SK-N-SH (cell line): ENCODE measurements at regions not wholly inside any gene's neighbourhood (a gene's known extent, or its start where the extent isn't known, plus 50 kb on each side); places are given as distances from the start of the nearest gene placed in this dataset.

Experiments used
- CTCF ChIA-PET: fragments of 300-600, 350-600 bp; formaldehyde crosslinking; extraction: SDS; loops from one replicate; lab custom pipeline; 2021; lab: Yijun Ruan, JAX
- POLR2A ChIA-PET: fragments of 350-600 bp; sonication (Branson Sonifier 250); formaldehyde crosslinking; extraction: SDS; loops from one replicate; lab custom pipeline; 2020; ENCODE audit warnings: antibody characterized with exemption, inconsistent platforms; lab: Yijun Ruan, JAX
- DNase-seq: peaks from one replicate; pipeline ENCODE4 v3.0.0; 2012
- H2AFZ ChIP-seq: fragments of 200-600 bp; sonication (generic); 2 replicates; pipeline ENCODE4 v1.8.1; 2016; ENCODE audit warnings: antibody characterized with exemption, mild to moderate bottlenecking, low read depth
- H3F3A ChIP-seq: fragments of 200-600 bp; sonication (generic); replicated peaks from 2 replicates; pipeline ENCODE3; 2016; ENCODE audit warnings: antibody characterized with exemption, mild to moderate bottlenecking; ENCODE audit not compliant: insufficient read depth
- H3K27ac ChIP-seq, 2 experiments: fragments of 200-500 bp in 1 of 2; fragments of 200-600 bp in 1 of 2; sonication (Bioruptor generic) in 1 of 2; sonication (generic), shearing (Covaris generic) in 1 of 2; 2 replicates each; pipeline versions ENCODE4 v1.5.1 to v1.6.1; 2014 to 2016; ENCODE audit warnings: low read depth in 2 of 2, inconsistent platforms in 1 of 2, low read length in 1 of 2, mild to moderate bottlenecking in 1 of 2, mixed read lengths in 1 of 2
- H3K27me3 ChIP-seq: fragments of 200-600 bp; sonication (generic), shearing (Covaris generic); 2 replicates; pipeline ENCODE4 v1.6.1; 2016; ENCODE audit warnings: mixed run types; ENCODE audit not compliant: insufficient read depth
- H3K36me3 ChIP-seq, 2 experiments: fragments of 200-500 bp in 1 of 2; fragments of 200-600 bp in 1 of 2; sonication (Bioruptor generic) in 1 of 2; sonication (generic) in 1 of 2; replicated peaks in 1 of 2; 2 replicates each; pipeline versions ENCODE3 to v1.5.1; 2014 to 2016; ENCODE audit warnings: low read length in 1 of 2, mild to moderate bottlenecking in 1 of 2; ENCODE audit not compliant: insufficient read depth in 2 of 2, control insufficient read depth in 1 of 2
- H3K4me1 ChIP-seq, 2 experiments: fragments of 200-500 bp in 1 of 2; fragments of 200-600 bp in 1 of 2; sonication (Bioruptor generic) in 1 of 2; sonication (generic), shearing (Covaris generic) in 1 of 2; 2 replicates each; pipeline versions ENCODE4 v1.5.1 to v1.6.1; 2014 to 2016; ENCODE audit warnings: low read depth in 1 of 2, low read length in 1 of 2, mixed run types in 1 of 2; ENCODE audit not compliant: insufficient read depth in 2 of 2, control insufficient read depth in 1 of 2
- H3K4me2 ChIP-seq: fragments of 200-600 bp; sonication (generic), shearing (Covaris generic); 2 replicates; pipeline ENCODE4 v1.6.1; 2017; ENCODE audit warnings: mixed run types
- H3K4me3 ChIP-seq, 2 experiments: fragments of 200-500 bp in 1 of 2; fragments of 200-600 bp in 1 of 2; sonication (Bioruptor generic) in 1 of 2; sonication (generic), shearing (Covaris generic) in 1 of 2; 2 replicates each; pipeline versions ENCODE4 v1.5.1 to v1.8.1; 2014 to 2016; ENCODE audit warnings: low read depth in 2 of 2, inconsistent platforms in 1 of 2, low read length in 1 of 2, mild to moderate bottlenecking in 1 of 2, mixed read lengths in 1 of 2, moderate library complexity in 1 of 2
- H3K79me2 ChIP-seq: fragments of 200-600 bp; sonication (generic); 2 replicates; pipeline ENCODE4 v1.8.1; 2017; ENCODE audit warnings: mild to moderate bottlenecking; ENCODE audit not compliant: insufficient read depth
- H3K9ac ChIP-seq: fragments of 200-600 bp; sonication (generic); 2 replicates; pipeline ENCODE4 v1.6.1; 2017; ENCODE audit warnings: mixed run types
- H3K9me2 ChIP-seq: fragments of 200-600 bp; sonication (generic); 2 replicates; pipeline ENCODE4 v1.6.1; 2017; ENCODE audit warnings: mixed run types
- H3K9me3 ChIP-seq: fragments of 200-600 bp; sonication (generic); 2 replicates; pipeline ENCODE4 v1.6.1; 2017; ENCODE audit warnings: mixed run types, mild to moderate bottlenecking, moderate library complexity
- H4K20me1 ChIP-seq: fragments of 200-600 bp; sonication (generic); 2 replicates; pipeline ENCODE4 v1.6.1; 2017; ENCODE audit warnings: mild to moderate bottlenecking, mixed run types; ENCODE audit not compliant: insufficient read depth
- CHD2 ChIP-seq: fragments of 150-350 bp; IDR thresholded peaks from 2 replicates; pipeline ENCODE4 v1.6.1; 2018; ENCODE audit warnings: low read length; ENCODE audit not compliant: partially characterized antibody
- ELF1 ChIP-seq: IDR thresholded peaks from 2 replicates; pipeline ENCODE4 v1.4.0; 2012
- EP300 ChIP-seq, 2 experiments: IDR thresholded peaks; 2 replicates each; pipeline versions ENCODE4 v1.4.0 to v1.6.1; 2012; ENCODE audit warnings: borderline replicate concordance in 1 of 2, low read depth in 1 of 2, low read length in 1 of 2
- FOSL2 ChIP-seq: IDR thresholded peaks from 2 replicates; pipeline ENCODE4 v1.4.0; 2012; ENCODE audit warnings: low read depth, mild to moderate bottlenecking, moderate library complexity, borderline replicate concordance
- FOXM1 ChIP-seq: IDR thresholded peaks from 2 replicates; pipeline ENCODE4 v1.4.0; 2012; ENCODE audit warnings: low read depth, mild to moderate bottlenecking
- GABPA ChIP-seq: IDR thresholded peaks from 2 replicates; pipeline ENCODE4 v1.4.0; 2012; ENCODE audit warnings: low read depth, mild to moderate bottlenecking
- IRF3 ChIP-seq: fragments of 150-350 bp; IDR thresholded peaks from 2 replicates; pipeline ENCODE4 v1.6.1; 2016; ENCODE audit warnings: mild to moderate bottlenecking, low read depth, low read length
- MAX ChIP-seq: IDR thresholded peaks from 2 replicates; pipeline ENCODE4 v1.4.0; 2012; ENCODE audit warnings: low read depth
- MXI1 ChIP-seq: IDR thresholded peaks from 2 replicates; pipeline ENCODE4 v1.6.1; 2012; ENCODE audit warnings: mild to moderate bottlenecking, low read depth, low read length, improper control_type of control experiment
- NFIC ChIP-seq: IDR thresholded peaks from 2 replicates; pipeline ENCODE4 v1.4.0; 2012; ENCODE audit warnings: borderline replicate concordance
- PBX3 ChIP-seq: IDR thresholded peaks from 2 replicates; pipeline ENCODE4; 2012
- REST ChIP-seq: IDR thresholded peaks from 2 replicates; pipeline ENCODE4 v1.6.1; 2012; ENCODE audit warnings: mild to moderate bottlenecking, low read depth, low read length, moderate library complexity
- RFX5 ChIP-seq: IDR thresholded peaks from 2 replicates; pipeline ENCODE4 v1.6.1; 2012; ENCODE audit warnings: mild to moderate bottlenecking, improper control_type of control experiment, low read length
- RXRA ChIP-seq: IDR thresholded peaks from 2 replicates; pipeline ENCODE4 v1.4.0; 2012; ENCODE audit warnings: low read depth, mild to moderate bottlenecking, borderline replicate concordance
- SMC3 ChIP-seq: IDR thresholded peaks from 2 replicates; pipeline ENCODE4 v1.6.1; 2012; ENCODE audit warnings: low read depth, low read length, improper control_type of control experiment
- TAF1 ChIP-seq: IDR thresholded peaks from 2 replicates; pipeline ENCODE4 v1.6.1; 2012; ENCODE audit warnings: low read depth, mild to moderate bottlenecking, low read length, moderate library complexity, borderline replicate concordance
- TEAD4 ChIP-seq: IDR thresholded peaks from 2 replicates; pipeline ENCODE4 v1.4.0; 2012; ENCODE audit warnings: mild to moderate bottlenecking, borderline replicate concordance; ENCODE audit not compliant: insufficient read depth
- USF1 ChIP-seq: IDR thresholded peaks from 2 replicates; pipeline ENCODE4 v1.4.0; 2012; ENCODE audit warnings: low read depth, borderline replicate concordance
- YY1 ChIP-seq: IDR thresholded peaks from 2 replicates; pipeline ENCODE4 v1.4.0; 2012; ENCODE audit warnings: low read depth, mild to moderate bottlenecking
- ZBTB33 ChIP-seq: IDR thresholded peaks from 2 replicates; pipeline ENCODE4 v1.4.0; 2012; ENCODE audit warnings: low read depth, borderline replicate concordance
- WGBS: methylation state at CpG from one replicate; pipeline ENCODE4 v1.1.6; 2017; ENCODE audit warnings: low lambda C conversion rate; 5-methylcytosine and 5-hydroxymethylcytosine counted together

- no peaks in the 10 kb centered on the region for H3K27me3 ChIP-seq
- no peaks in the 10 kb centered on the region for H3F3A ChIP-seq
- ChIA-PET POLR2A (no interaction called here), CTCF (interaction anchor here (1.1 kb wide), 1 partner anchor 14 kb away, joined by 3 read pairs; no protein-coding TSS in a partner anchor)
- H3K27ac ChIP-seq: no peak overlapping the region
- WGBS: 45% methylated on average over 2 of the region's 2 CpGs
- no peaks in the 10 kb centered on the region for H3K79me2 ChIP-seq
- H4K20me1 ChIP-seq: no peaks in the 10 kb centered on the region
- no peak overlapping the region for H3K9ac ChIP-seq
- no peak overlapping the region for H2AFZ ChIP-seq
- no peaks in the 10 kb centered on the region for H3K36me3 ChIP-seq
- TF ChIP-seq REST (no peak), FOSL2 (no peak), USF1 (no peak), PBX3 (no peak), NFIC (no peak), MAX (no peak), TAF1 (no peak), RFX5 (no peak), RXRA (no peak), TEAD4 (no peak), FOXM1 (no peak), CHD2 (no peak), GABPA (no peak), EP300 (IDR thresholded peaks at IDR 0.05; ENCODE audit: borderline replicate concordance in 1 of 2, low read depth in 1 of 2, low read length in 1 of 2) (no peak), YY1 (no peak), ELF1 (no peak), MXI1 (no peak), ZBTB33 (no peak), IRF3 (no peak), SMC3 (no peak)
- no peaks in the 10 kb centered on the region for H3K9me3 ChIP-seq
- H3K4me1 ChIP-seq: no peaks in the 10 kb centered on the region
- H3K4me2 ChIP-seq: no peak overlapping the region
- DNase-seq: no peak
- no peak overlapping the region for H3K4me3 ChIP-seq
- no peaks in the 10 kb centered on the region for H3K9me2 ChIP-seq
Observed at GRCh38 chr17:71679832-71680231, 441.0 kb upstream of the SOX9 start.
